IPS-NIHi11 (cell line): ENCODE measurements at regions not wholly inside any gene's neighbourhood (a gene's known extent, or its start where the extent isn't known, plus 50 kb on each side); places are given as distances from the start of the nearest gene placed in this dataset.

Source experiments
- DNase-seq: peaks from one replicate; pipeline ENCODE4 v3.0.0; 2012; ENCODE audit warnings: mixed read lengths, low spot score

- DNase-seq = no peak
Measured at GRCh38 chr13:111925146-111925875, 141.6 kb upstream of the SOX1 start.

- no peak for DNase-seq
Measured at GRCh38 chr13:111926501-111927180, 140.3 kb upstream of the SOX1 start.

GRCh38 chr13:111927181-111927540 is 139.8 kb upstream of the SOX1 start:
- DNase-seq = no peak

- DNase-seq = no peak
Measured at GRCh38 chr13:111929036-111929616, 137.8 kb upstream of the SOX1 start.

- no peak for DNase-seq
Measured at GRCh38 chr13:111936267-111936925, 130.6 kb upstream of the SOX1 start.

GRCh38 chr13:111937777-111938311 is 129.1 kb upstream of the SOX1 start:
- DNase-seq = no peak

- no peak for DNase-seq
Measured at GRCh38 chr13:111938741-111939665, 127.9 kb upstream of the SOX1 start.

- DNase-seq = no peak
Measured at GRCh38 chr13:111939666-111940278, 127.2 kb upstream of the SOX1 start.

GRCh38 chr13:111940892-111941291 is 126.1 kb upstream of the SOX1 start:
- DNase-seq = no peak

- DNase-seq = no peak
Measured at GRCh38 chr13:111941845-111942447, 125.0 kb upstream of the SOX1 start.

- DNase-seq = no peak
Measured at GRCh38 chr13:111943229-111943795, 123.6 kb upstream of the SOX1 start.

- DNase-seq = no peak
Measured at GRCh38 chr13:111944171-111944583, 122.8 kb upstream of the SOX1 start.

- no peak for DNase-seq
Measured at GRCh38 chr13:111945086-111945485, 121.9 kb upstream of the SOX1 start.

- DNase-seq = no peak
Measured at GRCh38 chr13:111946214-111946613, 120.7 kb upstream of the SOX1 start.

GRCh38 chr13:111947026-111947810 is 119.7 kb upstream of the SOX1 start:
- DNase-seq = no peak

GRCh38 chr13:111947876-111948275 is 119.1 kb upstream of the SOX1 start:
- no peak for DNase-seq

- no peak for DNase-seq
Measured at GRCh38 chr13:111948281-111948680, 118.7 kb upstream of the SOX1 start.

- no peak for DNase-seq
Measured at GRCh38 chr13:111948811-111949210, 118.1 kb upstream of the SOX1 start.

- no peak for DNase-seq
Measured at GRCh38 chr13:111949311-111949710, 117.6 kb upstream of the SOX1 start.
